CD14-positive monocyte (primary cell): ENCODE measurements at regions not wholly inside any gene's neighbourhood (a gene's known extent, or its start where the extent isn't known, plus 50 kb on each side); places are given as distances from the start of the nearest gene placed in this dataset.
A peak's percentile ranks its signal among the peaks of the same experiment; 100 is the strongest.

ENCODE experiments used
- DNase-seq, 3 donors: peaks; one replicate each; pipeline ENCODE4 v3.0.0-alpha.2; 2011 to 2022
- H2AFZ ChIP-seq: 2 replicates; pipeline ENCODE4 v1.6.0; 2012; ENCODE audit warnings: mild to moderate bottlenecking, low read depth, low read length, inconsistent platforms; ENCODE audit not compliant: insufficient read depth, poor library complexity, severe bottlenecking
- H3K27ac ChIP-seq, 2 donors: 1 replicate in 1 of 2; 2 replicates in 1 of 2; pipeline ENCODE4 v1.5.1; 2012 to 2013; ENCODE audit warnings: low read length in 2 of 2, control low read depth in 1 of 2, inconsistent platforms in 1 of 2, low read depth in 1 of 2, mild to moderate bottlenecking in 1 of 2
- H3K27me3 ChIP-seq, 2 donors: one replicate each; pipeline versions ENCODE4 v1.6.0 to v1.6.1; 2011 to 2013; ENCODE audit warnings: low read length in 2 of 2; ENCODE audit not compliant: control insufficient read depth in 2 of 2, insufficient read depth in 2 of 2
- H3K36me3 ChIP-seq, 2 donors: replicated peaks in 1 of 2; 1 replicate in 1 of 2; 2 replicates in 1 of 2; pipeline versions ENCODE4 v1.5.1 to v1.6.1; 2012 to 2013; ENCODE audit warnings: low read length in 2 of 2, control low read depth in 1 of 2, inconsistent platforms in 1 of 2, mild to moderate bottlenecking in 1 of 2; ENCODE audit not compliant: insufficient read depth in 2 of 2, control insufficient read depth in 1 of 2
- H3K4me1 ChIP-seq, 2 donors: 1 replicate in 1 of 2; 2 replicates in 1 of 2; pipeline versions ENCODE4 v1.5.1 to v1.6.1; 2012 to 2013; ENCODE audit warnings: low read length in 2 of 2, control low read depth in 1 of 2, inconsistent platforms in 1 of 2, mild to moderate bottlenecking in 1 of 2, moderate library complexity in 1 of 2; ENCODE audit not compliant: insufficient read depth in 2 of 2, control insufficient read depth in 1 of 2
- H3K4me2 ChIP-seq: replicated peaks from 2 replicates; pipeline ENCODE3; 2012; ENCODE audit warnings: low read length, moderate library complexity, mild to moderate bottlenecking; ENCODE audit not compliant: poor library complexity, severe bottlenecking; ENCODE audit errors: extremely low read depth
- H3K4me3 ChIP-seq, 3 experiments: fragments of 200-600 bp in 1 of 3; sonication (generic) in 1 of 3; replicated peaks in 1 of 3; 1 replicate in 2 of 3; 2 replicates in 1 of 3; pipeline ENCODE4 v1.5.1; 2011 to 2013; ENCODE audit warnings: low read length in 3 of 3, mild to moderate bottlenecking in 3 of 3, control low read depth in 2 of 3, low read depth in 2 of 3, inconsistent platforms in 1 of 3, moderate library complexity in 1 of 3
- H3K79me2 ChIP-seq: 2 replicates; pipeline ENCODE4 v1.6.0; 2012; ENCODE audit warnings: mild to moderate bottlenecking, control low read depth, inconsistent platforms, low read length, moderate library complexity; ENCODE audit not compliant: insufficient read depth
- H3K9ac ChIP-seq: 2 replicates; pipeline ENCODE4 v1.6.0; 2017; ENCODE audit warnings: low read length, mild to moderate bottlenecking; ENCODE audit not compliant: insufficient read depth, poor library complexity, severe bottlenecking
- H3K9me3 ChIP-seq, 2 donors: replicated peaks in 1 of 2; 1 replicate in 1 of 2; 2 replicates in 1 of 2; pipeline versions ENCODE4 v1.5.1 to v1.6.1; 2012 to 2013; ENCODE audit warnings: low read length in 2 of 2, control low read depth in 1 of 2; ENCODE audit not compliant: control insufficient read depth in 1 of 2, insufficient read depth in 1 of 2
- H4K20me1 ChIP-seq: 2 replicates; pipeline ENCODE4 v1.6.0; 2012; ENCODE audit warnings: mild to moderate bottlenecking, low read length, control low read depth, moderate library complexity; ENCODE audit not compliant: insufficient read depth
- H3K27ac Mint-ChIP-seq, 7 donors: one replicate each; pipeline ENCODE4 v1.8.0; 2020; ENCODE audit warnings: mild to moderate bottlenecking in 7 of 7, mixed read lengths in 7 of 7, moderate library complexity in 6 of 7, inconsistent platforms in 2 of 7
- H3K27me3 Mint-ChIP-seq, 3 donors: one replicate each; pipeline ENCODE4 v1.8.0; 2021 to 2022; ENCODE audit warnings: low read depth in 3 of 3, mild to moderate bottlenecking in 3 of 3, mixed read lengths in 3 of 3, moderate library complexity in 3 of 3, inconsistent platforms in 1 of 3
- H3K36me3 Mint-ChIP-seq, 2 donors: one replicate each; pipeline ENCODE4 v1.8.0; 2020; ENCODE audit warnings: mixed read lengths in 2 of 2, inconsistent platforms in 1 of 2, mild to moderate bottlenecking in 1 of 2
- H3K4me1 Mint-ChIP-seq: one replicate; pipeline ENCODE4 v1.8.0; 2020; ENCODE audit warnings: mild to moderate bottlenecking, mixed read lengths
- H3K4me3 Mint-ChIP-seq, 2 donors: one replicate each; pipeline ENCODE4 v1.8.0; 2020; ENCODE audit warnings: mild to moderate bottlenecking in 2 of 2, mixed read lengths in 2 of 2, moderate library complexity in 1 of 2
- H3K9me3 Mint-ChIP-seq, 7 donors: one replicate each; pipeline ENCODE4 v1.8.0; 2020 to 2022; ENCODE audit warnings: mixed read lengths in 7 of 7, mild to moderate bottlenecking in 6 of 7, moderate library complexity in 6 of 7, inconsistent platforms in 2 of 7
- CTCF ChIP-seq: fragments of 200-600 bp; IDR thresholded peaks from one replicate; pipeline ENCODE4 v1.8.0; 2022; ENCODE audit warnings: antibody characterized with exemption, mild to moderate bottlenecking
- WGBS: methylation state at CpG from one replicate; pipeline ENCODE4 v1.1.5; 2013; ENCODE audit warnings: missing lambda C conversion rate; ENCODE audit not compliant: insufficient coverage; 5-methylcytosine and 5-hydroxymethylcytosine counted together
- intact Hi-C, 2 donors: fragments of 100-400 bp; cut with micrococcal nuclease; formaldehyde crosslinking; loops; one replicate each; pipeline versions ENCODE4 v1.15.0 to v1.15.1; 2023

- Mint-ChIP-seq H3K27me3 (peaks cover 0 to 3% (median 0%) of the 10 kb centered on the region in 3 donors), H3K27ac (peak overlapping the region in 1 of 7 donors; percentile 24), H3K9me3 (no peaks in the 10 kb centered on the region), H3K36me3 (no peaks in the 10 kb centered on the region), H3K4me3 (no peak overlapping the region), H3K4me1 (no peaks in the 10 kb centered on the region)
- no peak for DNase-seq
- H3K4me3 ChIP-seq = no peak overlapping the region
- no peak for TF ChIP-seq CTCF
- intact Hi-C loops = no loop called here
- no peaks in the 10 kb centered on the region for H3K4me1 ChIP-seq
- no CpG with 5 or more reads among the region's 1 CpG for WGBS
- no peaks in the 10 kb centered on the region for H3K79me2 ChIP-seq
- no peaks in the 10 kb centered on the region for H3K36me3 ChIP-seq
- H4K20me1 ChIP-seq = no peaks in the 10 kb centered on the region
- H3K9ac ChIP-seq = no peak overlapping the region
- no peak overlapping the region for H3K27ac ChIP-seq
- H3K27me3 ChIP-seq = no peaks in the 10 kb centered on the region
- no peak overlapping the region for H3K4me2 ChIP-seq
- no peak overlapping the region for H2AFZ ChIP-seq
- no peaks in the 10 kb centered on the region for H3K9me3 ChIP-seq
Observed at GRCh38 chr18:34639687-34640086, 70.4 kb upstream of the DTNA start.

- Histone ChIP-seq H3K4me2 (no peak overlapping the region), H3K27me3 (no peaks in the 10 kb centered on the region), H2AFZ (no peak overlapping the region), H4K20me1 (no peaks in the 10 kb centered on the region), H3K4me3 (no peak overlapping the region), H3K36me3 (no peaks in the 10 kb centered on the region), H3K27ac (no peak overlapping the region), H3K9ac (no peak overlapping the region), H3K4me1 (no peaks in the 10 kb centered on the region), H3K9me3 (no peaks in the 10 kb centered on the region), H3K79me2 (no peaks in the 10 kb centered on the region)
- no peak overlapping the region for H3K4me3 Mint-ChIP-seq
- no peak overlapping the region for H3K27ac Mint-ChIP-seq
- no peaks in the 10 kb centered on the region for H3K4me1 Mint-ChIP-seq
- no peaks in the 10 kb centered on the region for H3K36me3 Mint-ChIP-seq
- H3K9me3 Mint-ChIP-seq = no peaks in the 10 kb centered on the region
- no peak for TF ChIP-seq CTCF
- peaks cover 0 to 3% (median 0%) of the 10 kb centered on the region in 3 donors for H3K27me3 Mint-ChIP-seq
- no CpG with 5 or more reads among the region's 1 CpG for WGBS
- no peak for DNase-seq
- intact Hi-C loops = no loop called here
Observed at GRCh38 chr18:34640276-34640675, 69.8 kb upstream of the DTNA start.
